Activated gamma-delta T cell treated with anti-CD3 and anti-CD28 coated beads, Interleukin-2, amount 50 U/mL, for 16 hours (primary cell): ENCODE measurements at regions not wholly inside any gene's neighbourhood (a gene's known extent, or its start where the extent isn't known, plus 50 kb on each side); places are given as distances from the start of the nearest gene placed in this dataset.
"Not testable (repeated sequence)": the region's sequence is repeated elsewhere in the genome, so short reads cannot be mapped to it uniquely, and the experiment has no call there.

Source experiments
- DNase-seq: peaks from one replicate; pipeline ENCODE4 v3.0.0-alpha.2; 2020; ENCODE audit warnings: low read depth

DNA sequence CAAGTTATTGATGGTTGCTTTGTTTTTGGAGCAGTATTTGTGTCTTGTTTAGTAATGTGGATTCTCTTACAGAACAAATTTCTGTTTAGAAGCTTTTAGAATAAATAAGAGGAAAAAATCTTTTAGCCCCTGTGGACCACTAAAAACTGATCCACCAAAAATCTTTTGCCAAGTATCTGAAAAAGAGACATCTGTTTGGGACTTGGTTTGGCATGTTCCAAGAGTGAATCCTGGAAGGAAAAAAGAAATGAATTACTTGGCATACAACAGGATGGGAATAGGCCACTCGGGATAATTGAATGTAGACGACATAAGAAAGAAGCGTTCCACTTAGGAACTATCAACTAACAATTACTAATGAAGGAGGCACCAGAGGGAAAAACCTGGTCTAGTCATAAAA, 1350.1 kb upstream of the C9orf72 start:
- no peak for DNase-seq

DNA sequence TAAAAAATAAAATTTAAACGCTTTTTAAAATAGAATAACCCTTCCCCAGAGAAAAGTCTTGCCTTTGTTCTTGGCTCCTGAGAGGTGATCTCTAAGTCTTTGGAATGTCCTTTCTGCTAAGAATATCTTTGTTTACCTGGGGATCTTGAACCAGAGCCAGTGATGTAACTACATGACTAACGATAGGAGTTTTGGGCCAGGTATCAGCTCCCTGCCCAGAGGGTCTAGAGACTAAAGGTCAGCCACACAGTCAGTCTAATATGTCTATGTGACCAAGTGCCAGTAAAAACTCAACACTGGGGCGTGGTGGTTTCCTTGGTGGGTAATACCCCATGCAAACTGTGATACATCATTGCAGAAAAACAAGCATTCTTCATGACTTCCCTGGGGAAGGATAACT, 1351.9 kb upstream of the C9orf72 start:
- no peak for DNase-seq

- DNase-seq, result no peak
Observed at GRCh38 chr9:28926306-28926705, 1353.0 kb upstream of the C9orf72 start.

GRCh38 chr9:28927691-28928090, 1354.4 kb upstream of the C9orf72 start:
- DNase-seq, result no peak

GRCh38 chr9:28929433-28929832, 1356.2 kb upstream of the C9orf72 start:
- no peak for DNase-seq

GRCh38 chr9:28930766-28931165, 1357.5 kb upstream of the C9orf72 start:
- no peak for DNase-seq

DNA sequence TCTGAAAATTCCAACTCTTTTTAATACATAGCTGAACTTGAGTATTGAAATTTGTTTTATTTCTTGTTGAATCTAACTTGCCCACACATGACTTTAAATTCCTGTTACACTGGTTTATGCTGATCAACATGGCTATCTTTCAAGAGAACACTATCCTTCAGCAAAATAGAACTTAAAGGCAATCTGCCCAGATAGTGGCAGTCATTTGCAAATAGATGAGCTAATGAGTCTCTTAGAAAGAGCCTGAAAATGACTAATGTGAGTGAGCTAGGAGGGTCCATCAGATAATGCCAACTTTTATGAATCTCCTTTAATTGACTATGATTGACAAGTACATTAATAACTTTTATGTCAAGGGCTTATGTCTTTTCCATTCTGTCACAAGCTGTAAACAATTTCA, 1360.8 kb upstream of the C9orf72 start:
- DNase-seq, result no peak

DNA sequence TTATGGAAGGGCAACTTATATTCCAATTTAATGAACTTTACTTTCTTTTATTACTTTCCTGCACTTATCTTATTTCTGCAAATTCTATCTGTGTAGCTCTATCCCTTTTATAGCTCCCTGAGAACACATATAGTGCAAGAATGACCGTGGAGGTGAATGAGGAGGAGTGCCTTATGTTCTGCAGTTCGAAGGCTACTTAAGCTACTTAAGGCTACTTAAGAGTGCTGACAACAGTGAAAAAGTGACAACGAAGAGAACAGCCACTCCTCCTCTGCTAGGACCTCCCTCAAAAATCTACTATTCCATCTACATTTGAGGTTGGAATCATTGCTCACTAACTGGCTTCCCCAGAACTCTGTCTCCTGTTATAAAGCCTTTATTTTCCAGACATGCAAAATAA, 1365.7 kb upstream of the C9orf72 start:
- no peak for DNase-seq

DNA sequence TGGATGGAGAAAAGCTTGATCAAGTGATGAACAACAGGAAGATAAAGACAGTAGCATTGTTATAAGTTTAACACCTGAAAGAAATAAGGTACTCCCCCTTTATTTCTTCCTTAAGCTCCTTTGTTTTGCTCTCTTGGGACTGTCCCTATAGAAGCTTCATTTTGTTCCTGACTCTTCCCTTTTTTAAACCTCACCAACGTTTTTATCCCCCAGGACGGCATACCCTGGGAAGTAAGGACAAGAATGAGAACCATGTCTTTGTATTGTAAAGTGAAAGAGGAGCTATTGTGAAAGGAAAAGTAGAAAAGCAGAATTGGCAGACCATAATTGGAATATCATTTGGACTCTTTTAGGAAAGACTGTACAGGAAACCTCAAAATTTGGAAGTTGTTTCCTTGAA, 1368.6 kb upstream of the C9orf72 start:
- DNase-seq, result no peak

DNA sequence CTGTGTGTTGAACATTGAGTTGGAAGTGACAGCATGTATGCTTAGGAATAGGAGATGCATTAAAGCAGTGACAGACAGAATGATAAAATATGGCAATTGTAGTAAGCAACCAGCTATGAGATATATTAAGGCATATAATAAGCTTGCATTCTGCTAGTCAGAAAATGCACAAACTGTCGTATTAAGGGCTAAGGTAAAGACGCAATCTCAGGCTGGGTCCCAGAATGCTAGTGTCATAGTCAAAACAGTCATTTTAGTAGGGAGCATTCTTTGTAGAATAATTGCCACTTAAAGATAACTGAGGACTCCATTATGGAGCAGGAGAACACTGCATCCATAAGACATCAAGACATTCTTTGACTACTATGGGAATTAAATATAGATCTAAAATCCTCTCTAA, 1369.7 kb upstream of the C9orf72 start:
- DNase-seq, result no peak

- DNase-seq, result no peak
Observed at GRCh38 chr9:28946648-28947047, 1373.4 kb upstream of the C9orf72 start.

- no peak for DNase-seq
Observed at GRCh38 chr9:28951945-28952344, 1378.7 kb upstream of the C9orf72 start.

DNA sequence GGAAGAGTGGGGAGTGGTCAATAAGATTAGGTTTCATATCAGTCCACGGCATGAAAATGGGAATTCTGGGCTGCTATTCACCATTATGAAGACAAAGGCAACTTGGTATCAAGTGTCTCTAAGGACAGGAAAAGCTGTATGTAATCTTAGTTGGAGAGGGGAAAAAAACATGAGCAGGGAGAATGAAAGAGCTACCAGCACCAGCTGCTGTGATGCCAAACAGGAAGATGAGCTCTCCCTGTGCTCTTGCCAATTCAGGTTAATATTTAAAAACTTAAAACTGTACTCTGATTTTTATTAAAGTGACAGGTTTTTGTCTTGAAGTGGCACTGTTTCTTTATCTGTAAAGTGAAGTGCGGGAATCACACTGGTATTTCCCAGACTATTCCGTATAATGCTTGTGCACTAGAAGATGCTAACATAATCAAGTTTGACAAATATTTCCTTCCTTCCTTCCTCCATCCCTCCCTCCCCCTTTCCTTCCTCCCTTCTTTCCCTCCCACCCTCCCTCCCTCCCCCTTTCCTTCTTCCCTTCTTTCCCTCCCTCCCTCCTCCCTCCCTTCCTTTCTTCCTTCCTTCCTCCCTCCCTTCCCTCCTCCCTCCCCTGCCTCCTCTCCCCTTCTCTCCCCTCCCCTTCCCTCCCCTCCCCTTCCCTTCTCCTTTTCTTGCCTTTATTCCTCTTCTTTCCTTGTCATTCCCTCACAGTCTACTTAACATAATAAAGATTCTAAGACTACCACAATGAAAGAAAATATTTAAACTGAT, 1383.0 kb upstream of the C9orf72 start:
- no peak for DNase-seq

DNA sequence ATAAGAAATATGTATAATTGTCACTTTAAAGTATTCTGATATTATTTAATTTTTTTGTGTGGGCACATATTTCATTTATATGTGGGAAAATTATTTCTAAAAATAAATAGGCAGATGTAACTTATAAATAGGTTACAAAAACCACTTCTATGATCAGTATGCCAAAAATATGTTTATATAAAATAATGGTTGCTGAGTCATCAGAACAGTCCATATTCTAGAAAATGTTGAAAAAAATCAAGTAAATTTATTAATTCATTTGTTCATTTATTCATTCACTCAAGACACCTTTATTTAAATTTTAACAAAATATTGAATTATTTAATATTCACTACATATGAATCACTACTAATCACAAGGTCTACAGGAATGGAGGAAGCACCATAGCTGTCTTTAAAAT, 1387.3 kb upstream of the C9orf72 start:
- no peak for DNase-seq

- no peak for DNase-seq
Observed at GRCh38 chr9:28961623-28962022, 1388.3 kb upstream of the C9orf72 start.

DNA sequence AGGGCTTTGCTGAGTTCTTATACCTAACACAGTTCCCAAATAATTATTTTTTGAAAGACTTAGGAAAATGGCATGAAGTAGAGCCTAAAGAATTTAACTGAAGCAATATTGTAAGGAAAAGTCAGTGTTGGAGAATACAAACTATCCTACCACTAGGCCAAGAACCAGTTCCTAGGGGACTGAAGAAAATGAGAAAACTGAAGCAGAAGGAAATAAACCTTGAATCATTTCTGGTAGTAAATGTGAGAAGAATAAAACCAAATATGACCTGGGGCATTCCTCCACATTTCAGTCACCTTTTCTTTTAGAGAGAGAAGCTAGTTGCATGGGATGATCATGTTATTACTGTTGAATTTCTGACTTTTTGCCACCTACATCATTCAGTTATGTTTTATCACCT, 1393.9 kb upstream of the C9orf72 start:
- no peak for DNase-seq

GRCh38 chr9:28970241-28970654, 1397.0 kb upstream of the C9orf72 start:
- no peak for DNase-seq

- DNase-seq, result no peak
Observed at GRCh38 chr9:28971881-28972280, 1398.6 kb upstream of the C9orf72 start.

GRCh38 chr9:28976250-28976649, 1403.0 kb upstream of the C9orf72 start:
- no peak for DNase-seq

- DNase-seq, result no peak
Observed at GRCh38 chr9:28976684-28977083, 1403.4 kb upstream of the C9orf72 start.

DNA sequence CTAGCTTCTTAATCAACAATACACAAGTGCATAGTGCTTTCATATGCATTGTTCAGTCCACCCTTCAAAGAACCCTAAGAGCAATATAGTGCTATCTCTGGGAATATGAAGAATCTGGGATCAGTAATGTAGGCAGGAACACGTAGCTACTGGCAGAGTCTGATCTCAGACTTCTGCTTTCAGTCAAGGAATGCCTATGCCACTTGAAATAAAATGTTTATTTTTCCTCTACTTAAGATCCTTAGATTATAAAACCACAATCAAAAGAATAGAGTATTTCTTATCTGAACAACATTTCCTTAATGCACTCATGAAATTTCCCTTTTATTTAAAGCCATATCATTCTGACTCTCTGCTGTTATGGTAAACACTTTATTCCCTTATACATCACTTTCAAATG, 1407.8 kb upstream of the C9orf72 start:
- no peak for DNase-seq

DNA sequence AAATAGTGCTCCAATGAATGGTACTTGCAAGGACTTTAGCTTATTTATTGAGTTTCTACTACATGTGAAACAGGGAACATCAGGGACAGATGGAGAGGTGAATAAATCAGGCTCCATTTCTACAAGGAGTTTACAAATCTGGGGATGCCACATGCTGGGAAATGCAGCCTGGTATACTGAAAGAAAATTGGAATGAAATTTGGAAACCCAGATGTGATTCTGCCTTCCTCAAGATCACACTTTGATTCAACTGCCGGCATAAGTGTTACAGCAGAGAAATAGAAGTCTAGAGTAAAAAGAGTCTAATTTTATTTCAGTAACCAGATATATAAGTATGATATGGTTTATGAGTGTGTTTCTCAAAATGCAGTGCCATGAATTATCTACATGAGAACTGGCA, 1408.4 kb upstream of the C9orf72 start:
- DNase-seq, result no peak

GRCh38 chr9:28984016-28984415, 1410.7 kb upstream of the C9orf72 start:
- no peak for DNase-seq

GRCh38 chr9:28990009-28990408, 1416.7 kb upstream of the C9orf72 start:
- DNase-seq, result not testable (repeated sequence)
